ENCODE measurements at regions not wholly inside any gene's neighbourhood (a gene's known extent, or its start where the extent isn't known, plus 50 kb on each side); places are given as distances from the start of the nearest gene placed in this dataset.
"Not testable (repeated sequence)": the region's sequence is repeated elsewhere in the genome, so short reads cannot be mapped to it uniquely, and the experiment has no call there.

GRCh38 chr1:81317191-81317590, 483.5 kb upstream of the ADGRL2 start:
- no peak for FAIRE-seq

DNA sequence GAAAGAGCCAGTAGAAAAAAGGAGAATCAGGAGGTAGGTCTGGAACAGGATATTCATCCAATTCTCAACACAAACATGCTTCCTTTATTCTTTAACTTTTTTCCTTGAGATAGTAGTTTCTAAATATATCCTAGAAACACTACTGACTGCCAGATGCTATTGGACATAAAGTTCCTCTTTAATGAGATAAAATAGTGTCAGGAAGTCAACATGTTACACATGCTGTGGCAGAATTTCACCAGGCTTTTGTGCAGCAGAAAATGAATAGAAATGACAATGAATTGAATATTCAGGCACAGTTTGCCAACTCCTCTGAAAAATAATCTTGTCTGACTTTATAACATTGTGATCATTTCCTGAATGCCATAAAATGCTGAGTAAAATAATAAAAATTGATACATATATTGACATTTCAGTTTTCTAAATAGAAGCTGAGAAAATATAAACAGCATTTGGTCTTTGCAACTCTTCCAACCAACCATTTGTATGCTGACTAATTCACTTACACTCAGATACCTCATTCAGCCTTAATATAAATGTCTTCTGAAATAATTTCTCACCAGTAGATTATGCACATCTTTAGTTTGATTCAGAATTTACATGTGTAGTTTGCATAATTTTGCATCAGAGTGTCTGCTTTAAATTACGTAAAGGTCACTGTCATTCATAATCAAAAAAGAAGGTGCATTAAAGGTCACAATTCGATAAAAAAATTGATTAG, 486.1 kb upstream of the ADGRL2 start:
- no peak for FAIRE-seq

DNA sequence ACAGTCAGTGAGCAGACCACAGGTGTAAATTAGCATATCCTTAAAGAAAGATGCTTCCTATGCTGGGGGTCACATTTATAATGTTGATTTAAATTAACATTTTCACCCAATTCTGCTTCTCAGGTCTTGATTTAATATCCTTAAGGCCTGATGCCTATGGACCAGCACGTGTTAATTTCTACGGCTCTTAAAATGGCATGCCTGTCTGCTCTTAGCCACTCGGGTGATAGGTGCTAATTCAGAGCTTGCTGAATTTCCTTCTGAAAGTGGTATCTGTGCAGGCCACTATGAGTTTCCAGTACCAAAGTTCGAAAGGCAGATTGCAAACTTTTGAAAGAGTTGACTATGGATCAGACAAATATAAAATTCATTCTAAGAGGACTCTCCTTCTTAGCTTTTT, 487.4 kb upstream of the ADGRL2 start:
- FAIRE-seq, result no peak

GRCh38 chr1:81312272-81312754, 488.4 kb upstream of the ADGRL2 start:
- FAIRE-seq, result no peak

DNA sequence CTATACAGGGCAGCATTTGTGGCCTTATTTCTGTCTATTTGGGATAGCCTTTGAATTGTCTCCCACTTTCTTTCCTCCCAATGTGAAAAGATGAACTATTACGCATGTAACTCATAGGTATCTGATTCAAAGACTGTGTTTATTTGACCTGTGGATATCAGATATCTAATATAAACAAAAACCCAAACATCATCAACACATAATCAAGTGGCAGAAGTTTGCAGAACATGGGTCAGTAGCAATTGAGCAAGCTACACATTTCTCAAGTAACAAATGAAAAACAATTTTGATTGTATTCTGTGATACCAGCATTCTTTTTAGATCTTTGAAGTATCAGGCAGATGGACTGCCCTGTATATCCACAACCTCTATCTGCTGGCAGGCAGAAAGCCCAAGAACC, 490.5 kb upstream of the ADGRL2 start:
- no peak for FAIRE-seq

- FAIRE-seq, result no peak
Observed at GRCh38 chr1:81308191-81308590, 492.5 kb upstream of the ADGRL2 start.

DNA sequence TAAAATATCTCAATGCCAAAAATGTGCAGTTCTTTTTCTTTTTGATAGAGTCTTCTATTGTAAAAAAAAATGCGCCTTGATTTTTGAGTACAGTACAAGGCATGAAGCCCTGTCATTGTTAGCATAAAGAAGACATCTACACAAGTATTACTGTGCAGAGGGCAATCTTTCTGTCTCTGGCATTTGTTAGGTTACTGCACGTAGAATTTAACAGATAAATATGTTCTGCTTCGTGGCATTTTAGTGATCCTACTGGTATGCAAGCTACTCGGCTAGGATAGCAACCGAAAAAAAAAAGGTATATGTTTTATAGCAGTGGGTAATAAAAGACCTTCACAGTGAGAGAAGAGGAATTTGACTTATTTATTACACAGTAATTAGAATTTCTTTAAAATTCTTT, 492.9 kb upstream of the ADGRL2 start:
- no peak for FAIRE-seq

GRCh38 chr1:81305997-81306452, 494.7 kb upstream of the ADGRL2 start:
- peak; percentile 67 for FAIRE-seq

- FAIRE-seq, result no peak
Observed at GRCh38 chr1:81304187-81304586, 496.5 kb upstream of the ADGRL2 start.

GRCh38 chr1:81299892-81300291, 500.8 kb upstream of the ADGRL2 start:
- FAIRE-seq, result no peak

DNA sequence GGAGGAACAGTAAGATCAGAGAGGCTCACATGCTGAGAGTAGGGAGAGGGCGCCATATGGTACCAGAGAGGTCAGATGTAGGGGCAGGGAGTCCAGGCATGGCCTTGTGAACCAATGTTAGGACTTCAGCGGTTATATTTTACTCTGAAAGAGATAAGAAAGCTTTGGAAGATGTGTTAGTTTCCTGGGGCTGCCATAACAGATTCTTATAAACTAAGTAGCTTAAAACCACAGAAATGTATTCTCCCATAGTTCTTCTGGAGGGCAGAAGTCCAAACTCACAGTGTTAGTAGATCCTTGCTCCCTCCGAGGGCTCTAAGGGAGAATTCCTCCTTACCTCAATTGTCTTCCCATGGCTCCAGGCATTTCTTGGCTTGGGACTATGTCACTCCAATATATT, 502.5 kb upstream of the ADGRL2 start:
- no peak for FAIRE-seq

- no peak for FAIRE-seq
Observed at GRCh38 chr1:81296601-81297000, 504.1 kb upstream of the ADGRL2 start.

- no peak for FAIRE-seq
Observed at GRCh38 chr1:81290326-81290725, 510.4 kb upstream of the ADGRL2 start.

GRCh38 chr1:81288689-81289088, 512.0 kb upstream of the ADGRL2 start:
- no peak for FAIRE-seq

DNA sequence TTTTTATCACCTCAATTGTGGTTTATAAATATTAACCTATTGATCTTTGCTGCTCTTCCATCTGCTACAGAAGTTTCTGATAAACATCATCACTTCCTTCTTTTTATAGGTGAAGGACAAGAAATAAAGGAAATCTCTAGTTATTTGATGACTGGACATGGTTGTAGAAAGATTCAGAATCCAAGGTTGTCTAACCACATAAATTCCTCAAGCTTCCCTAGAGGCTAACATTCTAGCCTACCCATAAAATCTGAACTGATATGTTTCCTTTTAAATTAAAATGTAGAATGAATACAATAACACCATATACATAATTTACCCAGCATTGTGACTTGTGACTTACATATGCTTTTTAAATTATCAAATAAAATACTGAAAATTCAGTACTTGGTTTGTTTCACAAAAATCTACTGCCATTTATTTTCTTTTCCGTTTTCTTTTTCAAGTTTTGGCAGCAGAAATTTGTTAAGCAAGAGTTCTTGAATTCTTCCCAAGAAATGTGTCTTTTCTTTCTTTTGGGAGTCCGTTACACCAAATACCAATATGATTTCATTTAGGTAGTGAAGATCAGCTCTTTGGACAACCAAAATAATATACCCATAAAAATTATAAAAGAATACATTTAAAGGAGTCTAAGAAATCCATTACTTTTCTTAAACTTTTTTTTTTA, 513.2 kb upstream of the ADGRL2 start:
- FAIRE-seq, result no peak

DNA sequence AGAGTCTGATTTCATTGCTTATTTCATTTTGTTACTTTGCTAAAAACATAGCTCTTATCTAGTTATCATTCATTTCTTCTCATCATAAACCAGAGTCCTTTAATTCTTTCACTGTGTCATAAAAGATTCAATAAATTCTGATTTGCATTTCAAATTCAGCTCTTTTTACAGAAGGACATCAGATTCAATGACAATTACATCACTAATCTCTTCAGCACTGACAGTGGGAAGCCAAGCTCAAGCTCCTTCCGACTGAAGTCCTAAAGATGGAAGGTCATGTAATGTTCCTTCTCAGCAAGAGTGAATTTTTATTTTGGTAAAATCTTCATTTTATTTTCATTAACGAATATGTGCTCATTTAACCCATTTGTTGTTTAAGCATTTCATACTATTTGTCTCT, 530.7 kb upstream of the ADGRL2 start:
- no peak for FAIRE-seq

GRCh38 chr1:81264976-81265375, 535.8 kb upstream of the ADGRL2 start:
- no peak for FAIRE-seq

GRCh38 chr1:81259625-81260411, 540.9 kb upstream of the ADGRL2 start:
- FAIRE-seq, result no peak

- no peak for FAIRE-seq
Observed at GRCh38 chr1:81254560-81254959, 546.2 kb upstream of the ADGRL2 start.

GRCh38 chr1:81254068-81254467, 546.7 kb upstream of the ADGRL2 start:
- FAIRE-seq, result no peak

- no peak for FAIRE-seq
Observed at GRCh38 chr1:81252471-81253151, 548.1 kb upstream of the ADGRL2 start.

DNA sequence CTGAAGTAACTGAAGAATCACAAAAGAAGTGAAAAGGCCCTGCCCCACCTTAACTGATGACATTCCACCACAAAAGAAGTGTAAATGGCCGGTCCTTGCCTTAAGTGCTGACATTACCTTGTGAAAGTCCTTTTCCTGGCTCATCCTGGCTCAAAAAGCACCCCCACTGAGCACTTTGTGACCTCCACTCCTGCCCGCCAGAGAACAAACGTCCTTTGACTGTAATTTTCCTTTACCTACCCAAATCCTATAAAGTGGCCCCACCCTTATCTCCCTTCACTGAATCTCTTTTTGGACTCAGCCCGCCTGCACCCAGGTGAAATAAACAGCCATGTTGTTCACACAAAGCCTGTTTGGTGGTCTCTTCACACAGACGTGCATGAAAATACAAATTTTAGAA, 549.9 kb upstream of the ADGRL2 start:
- not testable (repeated sequence) for FAIRE-seq

Measured in endometrium (tissue), 2 donors.